Mesenchymal stem cell (in vitro differentiated cells and primary cell): ENCODE measurements at regions not wholly inside any gene's neighbourhood (a gene's known extent, or its start where the extent isn't known, plus 50 kb on each side); places are given as distances from the start of the nearest gene placed in this dataset.
A peak's percentile ranks its signal among the peaks of the same experiment; 100 is the strongest.
"Not testable (repeated sequence)": the region's sequence is repeated elsewhere in the genome, so short reads cannot be mapped to it uniquely, and the experiment has no call there.

Source experiments
- DNase-seq: peaks from one replicate; pipeline ENCODE4 v3.0.0-alpha.2; 2013
- H2AFZ ChIP-seq: one replicate; pipeline ENCODE4 v1.6.1; 2013; ENCODE audit warnings: low read depth, mild to moderate bottlenecking, control low read depth, inconsistent platforms, low read length, moderate library complexity
- H2AK5ac ChIP-seq: 2 replicates; pipeline ENCODE4 v1.6.1; 2013; ENCODE audit warnings: low read length, moderate library complexity, mild to moderate bottlenecking, inconsistent platforms; ENCODE audit not compliant: severe bottlenecking
- H2BK120ac ChIP-seq: one replicate; pipeline ENCODE4 v1.6.1; 2013; ENCODE audit warnings: low read depth, mild to moderate bottlenecking, inconsistent platforms, low read length, moderate library complexity
- H2BK12ac ChIP-seq, 2 experiments: one replicate each; pipeline ENCODE4 v1.6.1; 2013; ENCODE audit warnings: inconsistent platforms in 2 of 2, low read length in 2 of 2, mild to moderate bottlenecking in 2 of 2, moderate library complexity in 2 of 2, control low read depth in 1 of 2
- H2BK15ac ChIP-seq: one replicate; pipeline ENCODE4 v1.6.1; 2013; ENCODE audit warnings: mild to moderate bottlenecking, low read depth, inconsistent platforms; ENCODE audit not compliant: poor library complexity, severe bottlenecking
- H2BK5ac ChIP-seq: 2 replicates; pipeline ENCODE4 v1.6.1; 2013; ENCODE audit warnings: low read depth, mild to moderate bottlenecking, low read length, control low read depth, inconsistent platforms; ENCODE audit not compliant: poor library complexity, severe bottlenecking
- H3K14ac ChIP-seq, 2 experiments: one replicate each; pipeline ENCODE4 v1.6.1; 2013; ENCODE audit warnings: inconsistent platforms in 2 of 2, low read length in 2 of 2, control low read depth in 1 of 2, mild to moderate bottlenecking in 1 of 2, moderate library complexity in 1 of 2
- H3K18ac ChIP-seq, 2 experiments: one replicate each; pipeline ENCODE4 v1.6.1; 2013; ENCODE audit warnings: inconsistent platforms in 2 of 2, low read length in 2 of 2, control low read depth in 1 of 2, low read depth in 1 of 2, mild to moderate bottlenecking in 1 of 2
- H3K23ac ChIP-seq, 2 experiments: one replicate each; pipeline ENCODE4 v1.6.1; 2013; ENCODE audit warnings: inconsistent platforms in 2 of 2, low read length in 2 of 2, mild to moderate bottlenecking in 2 of 2, moderate library complexity in 2 of 2, control low read depth in 1 of 2
- H3K27ac ChIP-seq: 2 replicates; pipeline ENCODE4 v1.5.1; 2013; ENCODE audit warnings: mild to moderate bottlenecking, moderate library complexity, low read length, control low read depth, inconsistent platforms; ENCODE audit not compliant: poor library complexity, severe bottlenecking
- H3K27me3 ChIP-seq, 2 experiments: 2 replicates each; pipeline versions ENCODE4 v1.6.1 to v1.7.0; 2013; ENCODE audit warnings: low read length in 2 of 2, mild to moderate bottlenecking in 2 of 2, moderate library complexity in 2 of 2, control low read depth in 1 of 2, inconsistent platforms in 1 of 2; ENCODE audit not compliant: control insufficient read depth in 1 of 2, insufficient read depth in 1 of 2
- H3K36me3 ChIP-seq, 2 experiments: 2 replicates each; pipeline versions ENCODE4 v1.6.1 to v1.7.0; 2013; ENCODE audit warnings: low read length in 2 of 2, control low read depth in 1 of 2, inconsistent platforms in 1 of 2, low read depth in 1 of 2, mild to moderate bottlenecking in 1 of 2; ENCODE audit not compliant: insufficient read depth in 2 of 2, control insufficient read depth in 1 of 2
- H3K4ac ChIP-seq, 2 experiments: one replicate each; pipeline ENCODE4 v1.6.1; 2013; ENCODE audit warnings: inconsistent platforms in 2 of 2, low read length in 2 of 2, mild to moderate bottlenecking in 2 of 2, moderate library complexity in 2 of 2, control low read depth in 1 of 2, low read depth in 1 of 2
- H3K4me1 ChIP-seq: 2 replicates; pipeline ENCODE4 v1.6.1; 2013; ENCODE audit warnings: low read depth, low read length, control low read depth; ENCODE audit not compliant: control insufficient read depth, insufficient read depth
- H3K4me2 ChIP-seq: 2 replicates; pipeline ENCODE4 v1.6.1; 2013; ENCODE audit warnings: low read length, mild to moderate bottlenecking, inconsistent platforms; ENCODE audit not compliant: poor library complexity, severe bottlenecking
- H3K4me3 ChIP-seq, 2 experiments: 2 replicates each; pipeline versions ENCODE4 v1.5.1 to v1.7.0; 2013; ENCODE audit warnings: low read length in 2 of 2, mild to moderate bottlenecking in 2 of 2, control low read depth in 1 of 2, low read depth in 1 of 2; ENCODE audit not compliant: insufficient read depth in 1 of 2
- H3K79me1 ChIP-seq: replicated peaks from 2 replicates; pipeline ENCODE4 v1.6.1; 2013; ENCODE audit warnings: mild to moderate bottlenecking, control low read depth, low read length, inconsistent platforms; ENCODE audit not compliant: poor library complexity, severe bottlenecking
- H3K9ac ChIP-seq: 2 replicates; pipeline ENCODE4 v1.7.0; 2013; ENCODE audit warnings: mild to moderate bottlenecking, low read length, moderate library complexity
- H3K9me3 ChIP-seq: 2 replicates; pipeline ENCODE4 v1.7.0; 2013; ENCODE audit warnings: mild to moderate bottlenecking, low read length; ENCODE audit not compliant: control insufficient read depth
- H4K8ac ChIP-seq: one replicate; pipeline ENCODE4 v1.6.1; 2013; ENCODE audit warnings: inconsistent platforms, mild to moderate bottlenecking, low read length, moderate library complexity
- H4K91ac ChIP-seq: one replicate; pipeline ENCODE4 v1.6.1; 2013; ENCODE audit warnings: mild to moderate bottlenecking, low read length, inconsistent platforms
- WGBS: methylation state at CpG from one replicate; pipeline ENCODE4 v1.1.7; 2013; ENCODE audit warnings: mixed read lengths; 5-methylcytosine and 5-hydroxymethylcytosine counted together

GRCh38 chr13:89082623-89083022, 1411.5 kb downstream of the SLITRK5 start:
- Histone ChIP-seq H2BK12ac (no peak overlapping the region), H3K4me1 (no peaks in the 10 kb centered on the region), H3K27ac (peak overlapping the region; percentile 29), H3K4me3 (no peak overlapping the region), H3K36me3 (no peaks in the 10 kb centered on the region), H3K9ac (no peak overlapping the region), H2BK120ac (no peak overlapping the region), H2AK5ac (no peak overlapping the region), H2AFZ (no peak overlapping the region), H4K8ac (no peak overlapping the region), H3K23ac (no peak overlapping the region), H3K27me3 (no peaks in the 10 kb centered on the region), H2BK5ac (no peak overlapping the region), H3K9me3 (peaks cover 5% of the 10 kb centered on the region), H3K14ac (no peak overlapping the region), H4K91ac (no peak overlapping the region), H2BK15ac (no peak overlapping the region), H3K18ac (no peak overlapping the region), H3K4me2 (no peak overlapping the region), H3K4ac (no peak overlapping the region), H3K79me1 (no peaks in the 10 kb centered on the region)
- WGBS, result 89% methylated on average over 3 of the region's 3 CpGs
- DNase-seq, result no peak

- not testable (repeated sequence) for H4K91ac ChIP-seq, H2BK12ac ChIP-seq, H3K14ac ChIP-seq, H3K4ac ChIP-seq, H4K8ac ChIP-seq, H3K4me1 ChIP-seq, H3K4me3 ChIP-seq, H3K27ac ChIP-seq, H2AK5ac ChIP-seq, H2BK120ac ChIP-seq, H2BK5ac ChIP-seq, H3K23ac ChIP-seq, H3K27me3 ChIP-seq, H2AFZ ChIP-seq, H3K18ac ChIP-seq, H3K79me1 ChIP-seq, H3K36me3 ChIP-seq, H2BK15ac ChIP-seq, H3K9ac ChIP-seq, H3K4me2 ChIP-seq, H3K9me3 ChIP-seq, DNase-seq
- 86% methylated on average over 12 of the region's 16 CpGs for WGBS
These were observed 1416.9 kb downstream of the SLITRK5 start for GRCh38 chr13:89088107-89088506.

- Histone ChIP-seq H3K79me1 (no peaks in the 10 kb centered on the region), H3K4me1 (no peaks in the 10 kb centered on the region), H3K4me2 (no peak overlapping the region), H4K91ac (no peak overlapping the region), H3K36me3 (no peaks in the 10 kb centered on the region), H2AFZ (no peak overlapping the region), H2BK15ac (no peak overlapping the region), H3K4ac (no peak overlapping the region), H4K8ac (no peak overlapping the region), H2AK5ac (no peak overlapping the region), H3K9ac (no peak overlapping the region), H3K9me3 (no peaks in the 10 kb centered on the region), H2BK120ac (no peak overlapping the region), H3K14ac (no peak overlapping the region), H3K23ac (no peak overlapping the region), H2BK12ac (no peak overlapping the region), H3K27ac (no peak overlapping the region), H3K27me3 (no peaks in the 10 kb centered on the region), H3K18ac (no peak overlapping the region), H3K4me3 (no peak overlapping the region), H2BK5ac (no peak overlapping the region)
- 100% methylated on average over 1 of the region's 1 CpG for WGBS
- DNase-seq, result no peak
These were observed 1426.8 kb downstream of the SLITRK5 start for GRCh38 chr13:89097994-89098393.

GRCh38 chr13:89113744-89114143, 1442.6 kb downstream of the SLITRK5 start:
- Histone ChIP-seq H2BK120ac (no peak overlapping the region), H3K27me3 (no peaks in the 10 kb centered on the region), H3K4me2 (no peak overlapping the region), H3K9me3 (no peaks in the 10 kb centered on the region), H3K9ac (no peak overlapping the region), H4K8ac (no peak overlapping the region), H3K27ac (no peak overlapping the region), H2BK12ac (no peak overlapping the region), H3K4ac (no peak overlapping the region), H4K91ac (no peak overlapping the region), H3K36me3 (no peaks in the 10 kb centered on the region), H3K18ac (no peak overlapping the region), H3K4me3 (no peak overlapping the region), H3K23ac (no peak overlapping the region), H2AFZ (no peak overlapping the region), H2AK5ac (no peak overlapping the region), H3K79me1 (no peaks in the 10 kb centered on the region), H2BK15ac (no peak overlapping the region), H2BK5ac (no peak overlapping the region), H3K4me1 (no peaks in the 10 kb centered on the region), H3K14ac (no peak overlapping the region)
- 64% methylated on average over 5 of the region's 5 CpGs for WGBS
- DNase-seq, result no peak
